ENCODE measurements at regions not wholly inside any gene's neighbourhood (a gene's known extent, or its start where the extent isn't known, plus 50 kb on each side); places are given as distances from the start of the nearest gene placed in this dataset.

DNA sequence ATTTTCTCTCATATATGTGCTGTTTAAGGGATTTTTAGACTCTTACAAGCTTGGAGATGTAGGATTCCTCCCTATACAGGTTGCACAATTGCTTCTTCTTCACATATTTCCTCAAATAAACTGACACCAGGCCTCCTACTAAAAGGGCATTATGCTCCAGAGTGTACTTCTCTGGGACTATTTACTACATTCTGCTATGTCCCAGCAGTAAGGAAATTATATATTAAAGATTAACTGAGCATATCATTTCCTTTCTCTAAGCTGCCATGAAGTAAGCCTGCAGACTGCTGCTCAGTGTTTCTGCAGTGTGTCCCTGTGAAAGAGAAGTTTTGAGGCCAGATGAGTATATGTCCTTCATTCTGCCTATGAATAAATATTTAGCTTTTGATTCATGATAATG is 356.9 kb upstream of the NUDT12 start:
- Mint-ChIP-seq H3K36me3 (ENCODE audit: low read depth) (no peaks in the 10 kb centered on the region), H3K9me3 (no peaks in the 10 kb centered on the region), H3K27ac (no peak overlapping the region), H3K27me3 (no peaks in the 10 kb centered on the region), H3K4me3 (no peak overlapping the region), H3K4me1 (no peaks in the 10 kb centered on the region)
- intact Hi-C loops (cut with micrococcal nuclease), result no loop called here
- DNase-seq, result no peak
- ChIA-PET CTCF (no interaction called here), POLR2A (no interaction called here)
- TF ChIP-seq CTCF (IDR thresholded peaks at IDR 0.05), result no peak
- ATAC-seq (ENCODE audit: low read depth), result no peak

DNA sequence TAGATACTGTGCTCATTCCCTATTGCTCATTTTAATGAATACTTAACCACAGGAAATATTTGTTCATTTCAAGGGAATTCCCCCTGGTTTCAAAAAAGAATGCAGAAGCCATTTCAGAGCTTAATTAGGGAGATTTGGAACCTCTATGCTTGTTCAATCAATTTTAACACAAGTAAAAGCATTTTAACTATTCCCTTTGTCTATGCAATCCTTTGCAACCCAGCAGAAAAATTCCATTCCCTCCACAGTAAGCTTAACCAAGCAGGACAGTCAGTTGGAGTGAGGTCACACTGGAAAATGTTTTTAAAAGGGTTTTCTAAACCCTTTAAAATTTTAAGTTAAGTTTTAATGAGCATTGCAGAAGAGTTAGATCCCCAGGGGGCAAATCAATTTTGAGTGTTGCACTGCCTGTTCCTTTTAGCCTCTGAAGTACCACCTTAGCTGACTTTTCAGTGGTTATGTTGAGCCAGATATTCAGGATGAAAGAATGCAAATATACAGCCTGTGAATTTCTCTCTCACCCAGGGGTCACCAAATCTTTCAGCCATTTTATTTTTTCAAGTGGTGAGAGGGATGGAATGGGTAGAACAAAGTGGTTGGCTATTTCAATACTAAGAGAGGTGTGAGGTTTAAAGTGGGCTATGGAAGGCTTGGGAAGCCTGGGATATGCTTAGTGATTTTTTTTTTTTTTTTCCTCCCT is 356.2 kb upstream of the NUDT12 start:
- no peak overlapping the region for H3K27ac Mint-ChIP-seq
- no peaks in the 10 kb centered on the region for H3K36me3 Mint-ChIP-seq (ENCODE audit: low read depth)
- CTCF ChIA-PET, result no interaction called here

DNA sequence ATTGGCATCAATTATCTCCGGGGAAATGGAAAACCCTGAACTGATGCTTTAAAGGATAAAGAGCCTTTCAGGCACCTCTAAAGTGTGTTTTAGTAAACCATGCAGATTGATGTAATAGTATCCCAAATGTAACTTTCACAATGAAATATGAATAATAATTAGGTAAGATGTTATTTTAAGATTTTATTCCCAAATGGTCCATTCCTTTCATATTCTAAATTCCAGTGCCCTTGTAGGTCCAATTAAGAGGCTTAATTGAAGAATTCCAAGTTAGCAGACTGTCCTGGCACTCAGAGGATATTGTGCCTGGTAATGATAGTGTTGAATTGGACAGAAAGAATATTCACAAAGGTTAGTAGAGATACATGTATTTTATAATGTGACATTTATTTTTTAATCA is 352.5 kb upstream of the NUDT12 start:
- Mint-ChIP-seq H3K9me3 (no peaks in the 10 kb centered on the region), H3K36me3 (ENCODE audit: low read depth) (no peaks in the 10 kb centered on the region), H3K4me3 (no peak overlapping the region), H3K27ac (no peak overlapping the region), H3K27me3 (no peaks in the 10 kb centered on the region), H3K4me1 (no peaks in the 10 kb centered on the region)
- CTCF ChIA-PET, result no interaction called here
- intact Hi-C loops (cut with micrococcal nuclease), result no loop called here
- no peak for ATAC-seq (ENCODE audit: low read depth)
- no peak for DNase-seq
- POLR2A ChIA-PET, result no interaction called here
- TF ChIP-seq CTCF (IDR thresholded peaks at IDR 0.05), result no peak

More for the DNA sequence above, 356.2 kb upstream of the NUDT12 start:
- POLR2A ChIA-PET, result no interaction called here
- Mint-ChIP-seq H3K27me3 (no peaks in the 10 kb centered on the region), H3K4me3 (no peak overlapping the region), H3K9me3 (no peaks in the 10 kb centered on the region), H3K4me1 (no peaks in the 10 kb centered on the region)
- TF ChIP-seq CTCF (IDR thresholded peaks at IDR 0.05), result no peak
- intact Hi-C loops (cut with micrococcal nuclease), result no loop called here
- DNase-seq (no peak), ATAC-seq (ENCODE audit: low read depth) (no peak)

GRCh38 chr5:103910786-103911185 is 348.2 kb upstream of the NUDT12 start:
- DNase-seq (no peak), ATAC-seq (ENCODE audit: low read depth) (no peak)
- no peaks in the 10 kb centered on the region for H3K9me3 Mint-ChIP-seq
- H3K27ac Mint-ChIP-seq, result no peak overlapping the region
- TF ChIP-seq CTCF (IDR thresholded peaks at IDR 0.05), result no peak
- ChIA-PET CTCF (no interaction called here), POLR2A (no interaction called here)
- no peak overlapping the region for H3K4me3 Mint-ChIP-seq
- intact Hi-C loops (cut with micrococcal nuclease), result no loop called here
- no peaks in the 10 kb centered on the region for H3K27me3 Mint-ChIP-seq
- H3K36me3 Mint-ChIP-seq (ENCODE audit: low read depth), result no peaks in the 10 kb centered on the region
- no peaks in the 10 kb centered on the region for H3K4me1 Mint-ChIP-seq

DNA sequence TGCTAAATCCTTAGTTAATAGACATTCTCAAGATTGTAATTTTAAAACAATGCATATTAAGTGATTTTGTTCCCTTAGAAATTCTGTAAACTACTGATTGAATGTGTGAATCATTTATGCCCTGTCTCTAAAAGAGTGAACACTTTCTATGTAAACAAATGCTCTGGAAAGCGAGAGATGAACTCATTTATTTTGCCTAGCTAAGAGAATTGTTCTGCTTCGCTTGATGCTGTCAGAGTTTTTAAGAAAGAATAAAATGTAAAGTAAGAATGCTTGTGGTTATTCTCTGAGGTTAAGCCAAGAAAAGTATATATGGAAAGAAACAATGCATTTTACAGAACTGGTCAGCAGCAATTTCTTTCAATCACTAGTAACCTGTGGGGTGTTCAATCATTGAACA is 347.4 kb upstream of the NUDT12 start:
- Mint-ChIP-seq H3K36me3 (ENCODE audit: low read depth) (no peaks in the 10 kb centered on the region), H3K9me3 (no peaks in the 10 kb centered on the region), H3K27ac (no peak overlapping the region), H3K4me1 (no peaks in the 10 kb centered on the region), H3K4me3 (no peak overlapping the region), H3K27me3 (no peaks in the 10 kb centered on the region)
- ATAC-seq (ENCODE audit: low read depth) (no peak), DNase-seq (no peak)
- no peak for TF ChIP-seq CTCF (IDR thresholded peaks at IDR 0.05)
- intact Hi-C loops (cut with micrococcal nuclease), result no loop called here
- ChIA-PET CTCF (no interaction called here), POLR2A (no interaction called here)

Measured in activated B cell treated with CpG ODN at 0.5 μM for 24 hours (primary cell).